ENCODE measurements at regions not wholly inside any gene's neighbourhood (a gene's known extent, or its start where the extent isn't known, plus 50 kb on each side); places are given as distances from the start of the nearest gene placed in this dataset.
A peak's percentile ranks its signal among the peaks of the same experiment; 100 is the strongest.

DNA sequence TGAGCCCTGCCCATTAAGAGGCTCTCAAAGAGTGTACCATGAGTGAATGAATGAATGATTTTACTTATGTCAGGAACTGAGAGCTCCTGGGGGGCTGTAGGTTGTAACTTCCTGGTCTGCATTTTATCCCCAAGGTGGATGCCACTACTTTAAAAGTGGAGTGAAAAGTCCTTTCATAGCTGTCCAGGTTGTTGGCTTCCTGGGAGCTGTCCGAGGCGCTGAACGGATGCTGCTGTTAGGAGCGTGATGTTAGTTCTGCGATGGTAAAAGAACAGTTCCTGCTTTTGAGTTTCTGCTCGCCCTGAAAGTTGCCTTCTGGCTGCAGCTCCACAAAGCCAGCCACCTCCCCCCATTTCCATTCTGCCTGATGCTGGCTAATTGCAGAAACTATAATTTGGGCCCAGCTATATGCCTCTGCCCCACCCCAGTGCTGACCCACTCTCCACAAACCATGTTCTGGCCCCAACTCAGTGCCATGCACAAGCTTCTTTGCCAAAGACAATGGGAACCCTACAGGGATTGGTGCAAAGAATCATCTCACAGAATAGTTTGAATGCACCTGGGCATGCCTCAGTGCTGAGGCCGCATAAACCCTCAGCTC lies 330.9 kb upstream of the CDH4 start:
- FAIRE-seq (no peak), DNase-seq (ENCODE audit: low read depth in 1 of 2, low spot score in 1 of 2) (peak; percentile 5 to 47), ATAC-seq (peak; percentile 65 to 73; a peak in 5 of 6 replicates)
- no peak for TF ChIP-seq ESRRA (IDR thresholded peaks at IDR 0.05; ENCODE audit: borderline replicate concordance, low read length)
- peak; percentile 88 for TF ChIP-seq EHMT2 (IDR thresholded peaks at IDR 0.05; ENCODE audit: low read depth)
- TF ChIP-seq, protein P1, sequence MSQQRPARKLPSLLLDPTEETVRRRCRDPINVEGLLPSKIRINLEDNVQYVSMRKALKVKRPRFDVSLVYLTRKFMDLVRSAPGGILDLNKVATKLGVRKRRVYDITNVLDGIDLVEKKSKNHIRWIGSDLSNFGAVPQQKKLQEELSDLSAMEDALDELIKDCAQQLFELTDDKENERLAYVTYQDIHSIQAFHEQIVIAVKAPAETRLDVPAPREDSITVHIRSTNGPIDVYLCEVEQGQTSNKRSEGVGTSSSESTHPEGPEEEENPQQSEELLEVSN (IDR thresholded peaks at IDR 0.05; ENCODE audit: borderline replicate concordance, low read depth) = no peak
- TF ChIP-seq JUNB (IDR thresholded peaks at IDR 0.05) = no peak
- TF ChIP-seq RAD21 (conservative IDR thresholded peaks at IDR 0.05 in 1 of 2, IDR thresholded peaks at IDR 0.05 in 1 of 2) = no peak
- TF ChIP-seq, protein P2, sequence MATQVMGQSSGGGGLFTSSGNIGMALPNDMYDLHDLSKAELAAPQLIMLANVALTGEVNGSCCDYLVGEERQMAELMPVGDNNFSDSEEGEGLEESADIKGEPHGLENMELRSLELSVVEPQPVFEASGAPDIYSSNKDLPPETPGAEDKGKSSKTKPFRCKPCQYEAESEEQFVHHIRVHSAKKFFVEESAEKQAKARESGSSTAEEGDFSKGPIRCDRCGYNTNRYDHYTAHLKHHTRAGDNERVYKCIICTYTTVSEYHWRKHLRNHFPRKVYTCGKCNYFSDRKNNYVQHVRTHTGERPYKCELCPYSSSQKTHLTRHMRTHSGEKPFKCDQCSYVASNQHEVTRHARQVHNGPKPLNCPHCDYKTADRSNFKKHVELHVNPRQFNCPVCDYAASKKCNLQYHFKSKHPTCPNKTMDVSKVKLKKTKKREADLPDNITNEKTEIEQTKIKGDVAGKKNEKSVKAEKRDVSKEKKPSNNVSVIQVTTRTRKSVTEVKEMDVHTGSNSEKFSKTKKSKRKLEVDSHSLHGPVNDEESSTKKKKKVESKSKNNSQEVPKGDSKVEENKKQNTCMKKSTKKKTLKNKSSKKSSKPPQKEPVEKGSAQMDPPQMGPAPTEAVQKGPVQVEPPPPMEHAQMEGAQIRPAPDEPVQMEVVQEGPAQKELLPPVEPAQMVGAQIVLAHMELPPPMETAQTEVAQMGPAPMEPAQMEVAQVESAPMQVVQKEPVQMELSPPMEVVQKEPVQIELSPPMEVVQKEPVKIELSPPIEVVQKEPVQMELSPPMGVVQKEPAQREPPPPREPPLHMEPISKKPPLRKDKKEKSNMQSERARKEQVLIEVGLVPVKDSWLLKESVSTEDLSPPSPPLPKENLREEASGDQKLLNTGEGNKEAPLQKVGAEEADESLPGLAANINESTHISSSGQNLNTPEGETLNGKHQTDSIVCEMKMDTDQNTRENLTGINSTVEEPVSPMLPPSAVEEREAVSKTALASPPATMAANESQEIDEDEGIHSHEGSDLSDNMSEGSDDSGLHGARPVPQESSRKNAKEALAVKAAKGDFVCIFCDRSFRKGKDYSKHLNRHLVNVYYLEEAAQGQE (IDR thresholded peaks at IDR 0.05) = peak; percentile 96
- H3K27ac ChIP-seq = no peak overlapping the region
- ChIA-PET CTCF (no interaction called here), POLR2A (no interaction called here)
- no peak overlapping the region for H3K4me2 ChIP-seq
- H3K9me3 ChIP-seq = no peaks in the 10 kb centered on the region; the same call in 2 of the 3 replicates
- no peaks in the 10 kb centered on the region for H3K4me1 ChIP-seq
- 15% methylated on average over 7 of the region's 7 CpGs for WGBS (ENCODE audit: missing lambda C conversion rate)
- H3K4me3 ChIP-seq = no peak overlapping the region

DNA sequence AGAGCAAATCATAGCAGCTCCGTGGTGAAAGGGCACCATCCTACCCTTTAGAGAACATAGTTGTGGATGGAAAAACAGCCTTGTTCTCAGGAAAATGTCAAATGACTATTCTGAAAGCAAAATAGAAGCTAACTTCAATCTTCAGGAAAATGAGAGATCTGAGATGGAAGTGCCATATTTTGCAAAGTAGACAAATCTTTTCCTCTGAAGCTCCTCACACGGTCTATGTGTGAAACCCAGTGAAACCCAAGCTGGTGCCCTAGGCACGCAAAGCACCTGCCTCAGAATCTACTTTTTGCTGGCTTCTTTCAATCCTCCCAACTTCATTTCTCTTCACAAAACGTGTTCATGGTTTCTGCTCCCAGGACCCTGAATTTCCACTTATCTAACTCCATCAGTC lies 325.2 kb upstream of the CDH4 start:
- DNase-seq (ENCODE audit: low read depth in 1 of 2, low spot score in 1 of 2) = no peak
- no peak for FAIRE-seq
- WGBS (ENCODE audit: missing lambda C conversion rate) = 3% methylated on average over 4 of the region's 4 CpGs
- POLR2A ChIA-PET = no interaction called here
- no peak for ATAC-seq
- no peak overlapping the region for H3K4me2 ChIP-seq
- TF ChIP-seq, protein P3, sequence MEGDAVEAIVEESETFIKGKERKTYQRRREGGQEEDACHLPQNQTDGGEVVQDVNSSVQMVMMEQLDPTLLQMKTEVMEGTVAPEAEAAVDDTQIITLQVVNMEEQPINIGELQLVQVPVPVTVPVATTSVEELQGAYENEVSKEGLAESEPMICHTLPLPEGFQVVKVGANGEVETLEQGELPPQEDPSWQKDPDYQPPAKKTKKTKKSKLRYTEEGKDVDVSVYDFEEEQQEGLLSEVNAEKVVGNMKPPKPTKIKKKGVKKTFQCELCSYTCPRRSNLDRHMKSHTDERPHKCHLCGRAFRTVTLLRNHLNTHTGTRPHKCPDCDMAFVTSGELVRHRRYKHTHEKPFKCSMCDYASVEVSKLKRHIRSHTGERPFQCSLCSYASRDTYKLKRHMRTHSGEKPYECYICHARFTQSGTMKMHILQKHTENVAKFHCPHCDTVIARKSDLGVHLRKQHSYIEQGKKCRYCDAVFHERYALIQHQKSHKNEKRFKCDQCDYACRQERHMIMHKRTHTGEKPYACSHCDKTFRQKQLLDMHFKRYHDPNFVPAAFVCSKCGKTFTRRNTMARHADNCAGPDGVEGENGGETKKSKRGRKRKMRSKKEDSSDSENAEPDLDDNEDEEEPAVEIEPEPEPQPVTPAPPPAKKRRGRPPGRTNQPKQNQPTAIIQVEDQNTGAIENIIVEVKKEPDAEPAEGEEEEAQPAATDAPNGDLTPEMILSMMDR (IDR thresholded peaks at IDR 0.05) = no peak
- peak; percentile 31 for TF ChIP-seq MAFK (IDR thresholded peaks at IDR 0.05; ENCODE audit: partially characterized antibody)
- CTCF ChIA-PET = no interaction called here
- no peak overlapping the region for H3K4me3 ChIP-seq
- H3K27ac ChIP-seq = no peak overlapping the region
- H3K4me1 ChIP-seq = no peaks in the 10 kb centered on the region
- H3K9me3 ChIP-seq = no peaks in the 10 kb centered on the region

DNA sequence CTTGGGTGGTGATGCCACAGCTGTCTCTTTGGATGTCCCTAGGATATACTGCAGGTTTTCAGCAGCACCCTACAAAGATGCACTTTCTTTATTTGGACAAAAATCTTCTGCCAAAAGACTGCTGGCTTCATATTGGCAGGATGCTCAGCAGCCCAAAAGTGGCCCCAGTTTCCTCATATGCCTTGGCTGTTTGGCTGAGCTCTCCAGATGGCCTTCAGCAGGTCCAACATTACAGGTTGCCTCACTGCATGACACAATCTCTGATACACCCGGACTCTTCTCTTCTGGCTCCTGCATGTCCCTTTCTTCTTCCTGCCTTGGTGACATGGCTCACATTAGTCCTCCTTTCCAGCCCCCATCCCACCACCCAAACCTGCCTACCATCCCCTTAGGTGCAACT lies 323.7 kb upstream of the CDH4 start:
- Histone ChIP-seq H3K4me1 (no peaks in the 10 kb centered on the region), H3K9me3 (no peaks in the 10 kb centered on the region), H3K4me2 (no peak overlapping the region), H3K4me3 (no peak overlapping the region), H3K27ac (no peak overlapping the region)
- WGBS (ENCODE audit: missing lambda C conversion rate) = 0% methylated on average over 1 of the region's 1 CpG
- FAIRE-seq (no peak), ATAC-seq (no peak), DNase-seq (ENCODE audit: low read depth in 1 of 2, low spot score in 1 of 2) (no peak)
- ChIA-PET POLR2A (no interaction called here), CTCF (no interaction called here)
- no peak for TF ChIP-seq HOXB5 (CRISPR knock-in tag; IDR thresholded peaks at IDR 0.05)
- no peak for TF ChIP-seq RNF2 (IDR thresholded peaks at IDR 0.05; ENCODE audit: borderline replicate concordance, low read depth)
- no peak for TF ChIP-seq NPAS2 (CRISPR knock-in tag; IDR thresholded peaks at IDR 0.05; ENCODE audit: borderline replicate concordance)
- TF ChIP-seq, protein P2 (IDR thresholded peaks at IDR 0.05) = no peak
- TF ChIP-seq ZFP36 (IDR thresholded peaks at IDR 0.05; ENCODE audit: borderline replicate concordance, partially characterized antibody) = no peak
- TF ChIP-seq FOSB (CRISPR knock-in tag; IDR thresholded peaks at IDR 0.05) = no peak
- TF ChIP-seq MAFK (IDR thresholded peaks at IDR 0.05; ENCODE audit: partially characterized antibody) = no peak
- TF ChIP-seq CBX2 (IDR thresholded peaks at IDR 0.05; ENCODE audit: borderline replicate concordance, low read depth) = no peak
- TF ChIP-seq CEBPB (IDR thresholded peaks at IDR 0.05) = no peak
- no peak for TF ChIP-seq RFX5 (IDR thresholded peaks at IDR 0.05)
- no peak for TF ChIP-seq BHLHE40 (IDR thresholded peaks at IDR 0.05; ENCODE audit: low read depth, low read length)
- TF ChIP-seq HOXA7 (CRISPR knock-in tag; IDR thresholded peaks at IDR 0.05) = no peak
- no peak for TF ChIP-seq POLR2A (IDR thresholded peaks at IDR 0.05; ENCODE audit: low read length)
- TF ChIP-seq, protein P3 (IDR thresholded peaks at IDR 0.05) = no peak
